NCI-H146 treated with DMSO at 0.1 percent for 48 hours (cell line): ENCODE measurements at regions not wholly inside any gene's neighbourhood (a gene's known extent, or its start where the extent isn't known, plus 50 kb on each side); places are given as distances from the start of the nearest gene placed in this dataset.
"Not testable (repeated sequence)": the region's sequence is repeated elsewhere in the genome, so short reads cannot be mapped to it uniquely, and the experiment has no call there.

Experiments used
- DNase-seq: peaks from one replicate; lab custom pipeline; 2025; ENCODE audit not compliant: unreplicated experiment; lab: John Stamatoyannopoulos, UW

DNA sequence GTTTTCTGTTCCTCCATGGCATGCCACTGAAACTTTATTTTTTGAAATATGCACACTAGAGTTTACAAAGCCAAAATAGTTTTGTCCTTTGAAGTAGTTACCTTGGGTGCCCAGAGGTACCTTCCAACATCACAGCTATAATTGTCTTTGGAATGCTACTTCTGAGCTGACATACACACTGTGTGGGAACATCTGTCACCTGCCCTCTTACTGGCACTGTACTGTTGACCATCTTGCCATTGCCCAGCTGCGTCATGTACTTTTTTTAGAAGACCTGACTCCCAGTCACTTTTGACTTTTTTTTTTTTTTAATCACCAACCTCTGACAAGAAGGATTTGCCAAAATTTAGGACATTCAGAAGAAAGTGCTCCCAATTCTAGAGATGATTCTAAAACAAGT, 200.5 kb upstream of the CXorf66 start:
- no peak for DNase-seq

DNA sequence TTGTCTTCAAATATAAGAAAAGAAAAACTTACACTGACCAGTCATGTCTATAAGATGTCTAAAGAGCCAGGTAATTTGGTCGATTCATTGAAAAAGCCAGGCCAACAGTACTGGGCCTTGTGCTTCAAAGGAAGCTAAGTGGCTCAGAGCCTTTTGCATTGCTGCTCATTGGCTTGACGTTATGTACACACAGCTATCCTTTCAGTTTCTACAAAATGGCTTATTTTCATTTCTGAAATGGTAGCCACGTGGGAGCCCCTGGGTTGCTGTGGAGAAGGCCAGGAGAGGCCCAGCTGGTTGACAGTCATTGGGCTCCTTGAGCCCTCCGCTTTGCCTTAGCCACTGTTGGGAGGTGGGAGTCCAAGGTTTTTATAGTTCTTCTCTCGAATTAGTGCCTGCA, 199.1 kb upstream of the CXorf66 start:
- no peak for DNase-seq

DNA sequence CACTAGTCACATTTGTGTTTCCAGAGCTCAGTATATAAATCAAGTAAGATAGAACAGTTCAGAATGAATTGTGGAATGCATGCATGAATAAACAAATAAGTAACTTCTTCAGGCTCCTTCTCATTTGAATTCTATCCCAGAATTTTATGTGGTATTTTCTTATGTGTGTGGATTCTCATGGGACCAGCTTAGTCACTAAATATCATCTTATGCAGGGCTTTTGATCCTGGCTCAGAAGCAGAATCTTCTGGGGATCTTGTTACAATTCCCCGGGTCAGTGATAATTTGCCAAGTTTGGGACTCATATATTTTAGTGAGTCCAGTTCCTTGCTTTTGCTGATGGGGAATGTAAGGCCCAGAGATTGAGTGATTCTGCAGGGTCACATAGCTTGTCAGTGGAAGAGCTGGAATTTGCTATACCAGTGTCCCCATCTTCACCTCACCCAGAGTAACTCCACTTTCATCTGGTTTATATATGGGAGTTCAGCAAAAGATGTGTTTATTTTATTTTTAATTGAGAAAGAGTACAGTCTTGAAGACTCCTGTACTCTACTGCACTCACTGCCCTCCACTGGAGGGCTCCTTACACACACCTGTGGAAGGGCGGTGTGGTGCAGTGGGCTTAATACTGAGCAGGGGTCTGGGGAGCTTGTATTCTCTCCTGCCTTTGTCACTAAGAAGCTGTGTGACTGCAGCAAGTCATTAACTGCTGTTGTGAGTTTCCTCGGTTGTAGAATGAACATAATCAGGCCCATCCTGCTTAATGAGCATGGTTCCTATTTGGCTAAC, 198.2 kb upstream of the CXorf66 start:
- no peak for DNase-seq

DNA sequence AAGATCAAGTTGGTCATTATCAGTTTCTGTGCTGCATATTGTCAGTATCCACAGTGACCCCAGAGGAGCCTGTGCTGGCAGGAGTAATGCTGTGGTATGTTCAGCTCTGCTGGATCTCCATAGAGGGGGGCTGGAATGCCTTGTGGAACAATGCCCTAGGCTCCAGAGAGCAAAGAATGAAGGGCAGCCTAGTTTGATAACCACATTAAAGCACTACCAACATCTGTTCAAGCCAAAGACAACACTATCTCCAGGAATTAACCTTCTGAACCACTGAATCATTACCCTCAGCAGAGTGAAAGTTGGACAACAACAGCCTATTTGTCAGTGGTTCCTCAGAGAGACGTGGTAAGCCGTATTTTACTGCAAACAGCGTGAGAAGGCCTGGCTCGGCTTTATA, 192.3 kb upstream of the CXorf66 start:
- no peak for DNase-seq

DNA sequence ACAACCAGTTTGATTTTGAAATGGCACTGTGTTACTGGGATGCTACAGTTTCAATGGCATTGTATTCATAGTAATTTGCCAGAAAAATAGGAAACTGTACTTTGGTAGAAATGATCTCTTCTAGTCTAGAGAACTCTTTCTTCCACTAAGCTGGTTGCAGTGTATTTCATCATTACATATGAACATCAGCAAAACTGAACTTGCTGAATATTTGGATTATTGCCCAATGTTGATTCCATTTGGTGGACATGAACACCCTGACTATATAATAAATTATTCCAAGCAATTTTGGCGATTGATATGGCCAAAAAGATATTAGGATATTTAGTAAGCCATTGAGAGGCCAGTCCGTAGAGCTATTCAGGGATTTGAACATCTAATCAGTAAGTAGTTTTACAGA, 191.8 kb upstream of the CXorf66 start:
- DNase-seq = no peak

DNA sequence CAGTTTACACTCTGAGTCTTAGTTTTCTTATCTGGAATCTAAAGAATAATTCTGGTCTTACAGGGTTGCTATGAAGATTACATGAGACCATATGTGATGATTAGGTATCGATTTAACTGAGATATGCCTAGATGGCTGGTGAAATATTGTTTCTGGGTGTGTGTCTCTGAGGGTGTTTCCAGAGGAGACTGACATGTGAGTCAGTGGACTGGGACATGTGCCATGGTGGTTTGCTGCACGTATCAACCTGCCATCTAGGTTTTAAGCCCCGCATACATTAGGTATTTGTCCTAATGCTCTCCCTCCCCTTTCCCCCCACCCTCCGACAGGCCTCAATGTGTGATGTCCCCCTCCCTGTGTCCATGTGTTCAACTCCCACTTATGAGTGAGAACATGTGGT, 186.0 kb upstream of the CXorf66 start:
- DNase-seq = no peak

DNA sequence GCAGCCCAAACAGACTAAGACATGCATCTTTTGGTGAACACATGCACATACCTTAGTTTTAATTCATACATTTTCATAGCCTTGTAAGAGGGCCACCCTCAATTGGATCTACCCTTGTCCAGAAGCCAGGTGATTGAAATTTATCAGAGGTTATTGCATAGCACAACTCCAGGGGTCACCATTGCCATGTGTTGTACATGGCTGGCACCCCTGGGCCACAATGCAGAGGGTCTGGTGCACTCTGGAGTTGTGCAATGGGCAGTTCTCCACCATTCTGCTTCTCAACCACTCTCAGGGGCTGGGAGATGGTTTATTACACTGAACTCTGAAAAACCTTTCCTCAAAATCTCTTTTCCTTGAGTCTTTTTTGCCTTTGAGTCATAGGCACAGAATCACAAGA, 184.4 kb upstream of the CXorf66 start:
- no peak for DNase-seq

DNA sequence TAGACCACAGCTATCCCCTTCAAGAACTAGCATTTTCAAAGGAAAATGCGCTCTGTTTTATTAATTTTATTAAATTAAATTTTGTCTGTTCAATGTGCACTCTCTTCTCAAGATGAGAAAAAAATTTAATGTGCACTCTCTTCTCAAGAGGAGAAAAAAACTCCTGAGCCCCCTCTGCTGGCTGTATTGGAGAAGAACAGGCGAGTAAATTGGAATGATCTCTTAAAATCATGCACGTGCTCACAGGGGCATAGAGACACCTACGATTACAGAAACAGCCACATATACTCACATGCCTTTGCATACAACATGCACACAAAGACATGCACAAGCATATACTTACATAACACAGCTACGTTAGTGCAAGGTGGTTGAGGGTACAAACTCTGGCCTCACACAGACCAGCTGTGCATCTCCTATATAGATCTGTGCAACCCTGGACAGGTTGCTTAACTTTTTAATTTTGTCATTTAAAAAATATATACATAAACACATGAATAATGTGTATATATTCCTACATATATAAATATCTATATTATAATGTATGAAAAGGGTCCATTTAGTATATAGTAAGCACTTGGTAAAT, 176.2 kb upstream of the CXorf66 start:
- DNase-seq = no peak

DNA sequence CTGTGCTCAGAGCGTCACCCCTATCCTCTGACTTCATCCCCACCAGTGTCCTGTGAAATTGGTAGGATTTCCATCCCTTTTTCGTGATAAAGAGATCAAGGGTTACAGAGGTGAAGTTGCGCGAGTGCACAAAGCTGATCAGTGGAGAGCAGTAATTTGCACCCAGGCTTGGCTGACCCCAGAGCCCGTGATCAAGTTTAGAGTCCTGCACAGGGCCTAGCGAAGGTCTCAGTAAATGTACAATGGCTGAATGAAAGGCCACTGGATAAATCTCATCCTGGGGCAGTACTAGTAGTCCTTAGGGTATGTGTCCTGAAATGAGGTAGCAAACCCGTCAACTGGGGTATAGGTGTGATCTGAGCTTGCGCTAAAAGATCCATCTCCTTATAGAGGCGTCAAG, 173.2 kb upstream of the CXorf66 start:
- not testable (repeated sequence) for DNase-seq

DNA sequence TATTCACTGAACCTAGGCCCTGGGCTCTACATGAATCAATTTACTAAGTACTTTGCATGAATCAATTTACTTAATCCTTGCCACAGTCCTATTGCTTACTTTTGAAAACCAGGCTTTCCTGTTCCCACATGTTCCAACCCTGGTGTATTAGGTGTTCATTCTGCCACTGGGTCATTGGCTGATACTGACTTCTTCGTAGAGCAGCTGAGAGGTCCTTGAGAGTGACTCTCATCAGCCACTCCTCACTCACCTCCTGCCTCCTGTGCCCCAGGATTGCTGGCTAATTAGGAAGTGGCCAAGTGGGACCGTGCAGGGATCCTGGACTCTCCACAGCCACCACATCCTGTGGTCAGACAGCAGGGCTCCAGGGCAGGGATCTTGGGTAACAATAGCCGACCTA, 172.7 kb upstream of the CXorf66 start:
- DNase-seq = not testable (repeated sequence)

DNA sequence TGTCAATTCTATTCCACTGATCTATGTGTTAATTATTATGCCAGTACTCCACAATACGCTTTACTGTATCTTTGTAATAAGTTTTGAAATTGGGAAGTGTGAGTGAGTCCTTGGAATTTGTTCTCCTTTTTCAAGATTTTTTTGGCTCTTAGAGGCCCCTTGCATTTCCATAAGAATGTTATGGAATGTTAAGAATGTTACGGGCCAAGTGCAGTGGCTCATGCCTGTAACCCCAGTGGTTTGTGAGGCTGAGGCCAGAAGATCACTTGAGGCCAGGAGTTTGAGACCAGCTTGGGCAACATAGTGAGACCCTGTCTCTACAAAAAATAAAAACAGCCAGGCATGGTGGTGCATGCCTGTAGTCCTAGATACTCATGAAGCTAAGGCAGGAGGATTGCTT, 167.6 kb upstream of the CXorf66 start:
- DNase-seq = no peak

DNA sequence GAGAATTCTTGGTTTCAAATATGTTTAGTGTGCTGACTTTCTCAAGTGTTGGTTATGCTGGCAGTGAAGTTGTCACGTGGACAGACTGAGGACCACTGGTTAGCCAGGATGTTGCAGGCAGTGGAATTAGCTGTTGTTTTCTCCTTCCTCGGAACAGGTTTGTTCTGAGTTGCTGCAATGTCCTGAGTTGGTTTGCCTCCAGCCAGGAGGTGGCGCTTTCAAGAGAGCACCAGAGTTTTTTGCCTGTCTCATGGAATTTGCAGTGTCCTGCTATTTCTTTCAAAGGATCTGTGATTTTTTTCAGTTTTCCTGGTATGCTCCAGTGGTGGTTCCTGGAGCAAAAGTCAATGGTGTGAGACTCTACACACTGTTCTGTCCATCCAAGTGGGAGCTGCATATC, 158.1 kb upstream of the CXorf66 start:
- no peak for DNase-seq

DNA sequence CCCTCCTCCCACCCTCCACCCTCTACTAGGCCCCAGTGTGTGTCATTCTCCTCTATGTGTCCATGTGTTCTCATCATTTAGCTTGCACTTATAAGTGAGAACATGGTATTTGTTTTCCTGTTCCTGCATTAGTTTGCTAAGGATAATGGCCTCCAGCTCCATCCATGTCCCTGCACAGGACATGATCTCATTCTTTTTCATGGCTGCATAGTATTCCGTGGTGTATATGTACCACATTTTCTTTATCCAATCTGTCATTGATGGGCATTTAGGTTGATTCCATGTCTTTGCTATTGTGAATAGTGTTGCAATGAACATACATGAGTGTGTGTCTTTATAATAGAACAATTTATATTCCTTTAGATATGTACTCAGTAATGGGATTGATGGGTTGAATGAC, 148.7 kb upstream of the CXorf66 start:
- DNase-seq = not testable (repeated sequence)

DNA sequence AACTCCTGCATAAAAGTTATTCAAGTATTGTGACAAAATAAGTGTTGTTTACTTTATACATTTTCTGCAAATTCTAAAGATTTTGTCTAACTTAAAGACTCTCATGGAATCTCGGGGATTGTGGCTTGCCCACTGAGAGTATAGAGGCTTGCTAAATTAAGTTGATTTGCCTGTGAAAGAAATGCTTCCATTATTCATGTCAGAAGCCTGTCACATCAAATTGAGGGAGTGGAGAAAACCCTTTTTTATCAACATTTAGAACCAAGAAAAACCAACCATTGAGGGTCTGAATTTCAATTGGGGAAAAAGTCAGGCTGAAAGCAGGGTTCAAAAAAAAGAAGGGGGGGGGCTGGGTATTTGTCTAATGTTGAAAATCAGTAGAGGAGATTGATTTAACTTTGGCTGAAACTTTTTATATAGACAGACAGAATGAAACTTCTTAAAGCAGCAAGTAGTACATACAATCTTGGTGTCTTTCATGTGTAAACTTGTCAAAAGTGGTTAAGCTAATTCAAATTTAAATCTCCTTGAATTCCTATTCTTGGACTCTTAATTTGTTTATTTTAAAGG, 144.8 kb upstream of the CXorf66 start:
- no peak for DNase-seq

DNA sequence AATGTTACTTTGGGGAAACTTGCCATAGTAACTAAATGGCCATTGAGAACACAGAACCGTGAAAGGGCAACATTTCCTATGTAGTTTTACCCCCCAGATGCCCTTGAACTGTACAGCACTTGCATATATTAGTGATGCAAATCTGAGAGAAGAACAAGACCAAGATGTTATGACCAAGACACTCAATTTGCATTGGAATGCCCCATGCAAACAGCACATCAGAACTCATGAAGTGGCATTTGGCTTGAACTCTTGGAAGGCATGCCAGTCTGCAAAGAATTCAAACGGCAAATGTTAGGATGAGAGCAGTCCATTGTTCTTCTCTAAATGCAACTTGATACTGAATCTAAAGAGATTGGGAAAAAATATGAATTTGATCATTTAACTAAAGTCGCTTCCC, 139.4 kb upstream of the CXorf66 start:
- DNase-seq = no peak

DNA sequence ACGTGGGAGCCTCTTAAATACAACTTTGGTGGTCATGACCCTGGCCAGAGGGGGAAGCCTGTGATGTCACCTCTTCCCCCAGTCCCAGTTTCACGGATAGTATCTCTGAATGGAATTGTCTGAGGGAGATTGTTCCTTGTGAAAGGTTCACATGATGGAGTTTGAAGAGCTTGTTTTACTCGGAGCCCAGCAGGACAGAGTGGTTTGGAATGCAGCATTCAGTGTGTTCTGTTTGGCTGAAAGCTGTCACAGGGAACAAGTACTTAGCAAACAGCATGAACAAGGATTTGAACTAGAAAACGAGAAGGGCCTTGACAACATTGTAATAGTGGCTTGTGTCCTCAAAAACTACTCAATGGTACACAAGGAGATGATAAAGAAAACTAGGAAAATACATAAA, 133.9 kb upstream of the CXorf66 start:
- no peak for DNase-seq

DNA sequence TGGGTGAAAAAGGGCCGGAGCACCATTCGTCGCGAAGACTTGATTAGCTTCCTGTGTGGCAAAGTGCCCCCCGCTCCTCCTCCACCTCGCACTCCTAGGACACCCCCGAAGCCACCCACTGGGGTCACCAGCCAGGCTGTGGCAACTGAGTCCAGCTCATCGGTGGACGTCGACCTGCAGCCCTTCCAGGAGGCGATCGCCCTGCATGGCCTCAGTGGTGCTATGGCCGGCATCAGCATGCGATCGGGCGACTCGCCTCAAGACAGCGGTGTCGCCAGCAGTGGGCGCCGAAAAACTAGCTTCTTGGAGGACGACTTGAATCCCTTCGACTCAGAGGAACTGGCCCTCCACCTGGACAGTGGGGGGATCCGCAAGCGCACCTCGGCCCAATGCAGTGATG, 126.8 kb upstream of the CXorf66 start:
- no peak for DNase-seq

DNA sequence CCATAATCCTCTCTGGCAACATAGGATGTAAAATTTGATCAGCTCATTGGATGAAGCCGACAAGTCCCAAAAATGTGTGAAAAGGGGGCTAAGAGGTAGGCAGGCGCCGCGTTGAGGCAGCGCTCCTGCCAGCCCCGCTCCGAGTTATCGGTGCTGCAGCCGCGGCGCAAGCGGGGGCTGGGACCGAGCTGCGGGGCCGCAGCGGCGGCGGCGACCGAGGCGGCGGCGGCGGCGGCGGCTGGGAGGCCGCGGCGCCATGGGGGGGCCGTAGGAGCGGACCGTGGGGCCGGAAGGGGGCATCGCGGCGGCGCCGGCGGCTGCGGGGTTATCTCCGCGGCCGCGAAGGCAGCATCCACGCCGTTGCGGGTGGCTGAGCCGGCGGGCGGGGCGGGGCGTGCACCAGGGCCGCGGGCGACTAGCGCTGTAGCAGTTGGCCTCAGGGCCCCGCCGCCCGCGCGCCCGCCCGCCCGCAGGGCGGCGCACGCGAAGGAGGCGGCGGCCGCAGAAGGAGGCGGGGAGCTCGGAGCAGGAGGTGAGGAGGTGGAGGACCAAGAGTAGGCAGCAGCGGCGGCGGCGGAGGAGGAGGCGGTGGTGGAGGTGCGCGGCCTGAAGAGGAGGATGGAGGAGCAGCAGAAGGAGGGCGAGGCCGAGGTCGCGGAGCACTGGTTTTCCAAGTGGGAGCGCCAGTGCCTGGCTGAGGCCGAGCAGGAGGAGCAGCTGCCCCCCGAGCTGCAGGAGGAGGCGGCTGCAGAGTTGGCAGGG, 126.0 kb upstream of the CXorf66 start:
- no peak for DNase-seq

DNA sequence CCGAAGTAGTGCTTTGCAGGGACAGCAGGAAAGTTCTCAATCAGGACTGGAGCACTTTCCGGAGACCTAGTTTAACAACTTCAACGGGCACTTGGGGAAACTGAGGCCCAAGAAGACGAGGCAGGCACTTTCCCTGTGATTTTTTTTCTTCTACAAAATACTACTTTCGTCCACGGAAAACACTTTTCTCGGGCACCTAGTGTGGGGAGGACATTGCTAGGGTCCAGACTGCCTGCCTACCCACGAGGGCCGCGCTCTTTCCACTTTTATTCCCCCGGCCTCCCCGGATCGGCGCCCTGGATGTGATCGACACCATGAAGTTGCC, 125.4 kb upstream of the CXorf66 start:
- no peak for DNase-seq

DNA sequence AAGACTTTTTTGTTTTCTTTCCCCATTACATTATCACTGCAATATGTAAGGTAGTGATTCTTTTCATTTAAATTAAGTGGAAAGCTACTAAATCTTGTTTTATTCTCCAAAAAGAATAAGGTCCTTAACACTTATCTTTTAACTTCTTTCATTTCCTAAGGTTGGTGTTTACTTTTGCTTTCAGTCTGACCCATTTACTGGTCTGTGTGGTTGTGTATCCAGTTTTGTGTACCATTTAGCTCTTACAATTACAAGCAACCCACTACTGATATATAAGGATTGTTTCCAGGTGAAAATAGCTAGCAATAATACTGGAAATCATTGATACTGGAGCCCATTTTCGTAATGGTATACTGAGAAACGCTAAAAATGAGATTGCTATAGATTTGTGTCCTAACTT, 123.1 kb upstream of the CXorf66 start:
- DNase-seq = no peak

DNA sequence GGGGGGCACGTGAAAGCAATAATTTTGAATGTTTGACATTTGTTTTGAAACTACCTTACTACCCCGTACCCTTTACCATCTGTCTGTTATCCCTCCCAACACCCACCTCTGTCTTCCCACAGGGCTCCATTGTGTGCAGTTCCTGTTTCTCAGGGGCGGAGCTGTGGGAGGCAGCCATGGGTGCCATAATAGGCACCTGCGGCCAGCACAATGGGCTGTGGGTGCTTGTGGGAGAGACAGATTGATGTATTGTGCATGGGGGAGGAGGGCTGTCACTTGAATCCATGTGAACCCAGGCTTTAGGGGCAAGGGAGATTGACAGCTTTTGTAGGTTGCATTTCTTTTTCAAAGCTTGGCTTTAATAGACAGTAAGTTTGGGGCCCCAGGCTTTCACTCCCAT, 122.6 kb upstream of the CXorf66 start:
- DNase-seq = no peak

DNA sequence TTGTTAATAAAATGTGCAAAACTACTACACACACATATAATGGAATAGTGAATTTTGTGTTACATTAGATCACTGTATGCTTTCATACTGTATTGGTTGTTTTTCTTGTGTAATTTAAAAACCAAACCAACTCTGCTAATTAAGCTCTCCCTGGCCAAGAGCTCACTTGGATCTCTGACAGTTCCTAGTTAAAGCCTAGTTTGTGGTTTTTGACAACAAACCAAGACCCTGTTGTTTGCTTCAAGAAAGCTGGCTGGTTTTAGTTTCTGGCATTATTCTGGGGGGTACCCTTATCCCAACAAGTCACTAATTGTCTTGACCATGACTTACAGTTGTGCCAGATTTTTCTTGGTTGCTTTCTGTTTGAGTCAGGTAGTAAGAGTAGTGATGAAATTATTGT, 121.4 kb upstream of the CXorf66 start:
- DNase-seq = no peak
